SK-N-SH (cell line): ENCODE measurements at regions not wholly inside any gene's neighbourhood (a gene's known extent, or its start where the extent isn't known, plus 50 kb on each side); places are given as distances from the start of the nearest gene placed in this dataset.

Experiments
- EP300 ChIP-seq, 2 experiments: IDR thresholded peaks; 2 replicates each; pipeline versions ENCODE4 v1.4.0 to v1.6.1; 2012; ENCODE audit warnings: borderline replicate concordance in 1 of 2, low read depth in 1 of 2, low read length in 1 of 2
- POLR2AphosphoS5 ChIP-seq: IDR thresholded peaks from 2 replicates; pipeline ENCODE4 v1.6.1; 2012; ENCODE audit warnings: low read depth, low read length
- RAD21 ChIP-seq: IDR thresholded peaks from 2 replicates; pipeline ENCODE4 v1.6.1; 2012; ENCODE audit warnings: mild to moderate bottlenecking, low read length
- SMC3 ChIP-seq: IDR thresholded peaks from 2 replicates; pipeline ENCODE4 v1.6.1; 2012; ENCODE audit warnings: low read depth, low read length, improper control_type of control experiment
- TF ChIP-seq, protein P1 (sequence below): fragments of 200-600 bp; sonication (generic); IDR thresholded peaks from 2 replicates; pipeline ENCODE4 v1.6.1; 2017; ENCODE audit warnings: antibody characterized with exemption, mild to moderate bottlenecking, moderate library complexity

DNA sequence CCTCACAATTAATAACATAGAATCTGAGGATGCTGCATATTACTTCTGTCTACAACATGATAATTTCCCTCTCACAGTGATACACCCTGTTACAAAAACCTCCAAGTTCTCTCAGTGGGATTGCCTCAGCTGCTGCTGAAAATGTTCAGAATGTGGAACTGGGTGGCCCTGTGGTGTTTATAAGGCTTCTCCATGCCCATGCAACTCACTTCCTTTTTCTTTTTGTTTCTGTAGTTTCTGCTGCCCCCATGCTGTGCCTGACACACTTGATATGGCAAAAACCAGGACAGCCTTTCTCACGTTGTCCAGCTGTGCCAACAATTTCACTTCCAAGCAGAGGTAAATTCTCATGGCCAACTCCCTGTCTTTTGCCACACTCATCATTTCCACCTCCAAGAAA is 206.2 kb downstream of the RPIA start:
- TF ChIP-seq POLR2AphosphoS5, result no peak
- TF ChIP-seq SMC3, result no peak
- TF ChIP-seq, protein P1, sequence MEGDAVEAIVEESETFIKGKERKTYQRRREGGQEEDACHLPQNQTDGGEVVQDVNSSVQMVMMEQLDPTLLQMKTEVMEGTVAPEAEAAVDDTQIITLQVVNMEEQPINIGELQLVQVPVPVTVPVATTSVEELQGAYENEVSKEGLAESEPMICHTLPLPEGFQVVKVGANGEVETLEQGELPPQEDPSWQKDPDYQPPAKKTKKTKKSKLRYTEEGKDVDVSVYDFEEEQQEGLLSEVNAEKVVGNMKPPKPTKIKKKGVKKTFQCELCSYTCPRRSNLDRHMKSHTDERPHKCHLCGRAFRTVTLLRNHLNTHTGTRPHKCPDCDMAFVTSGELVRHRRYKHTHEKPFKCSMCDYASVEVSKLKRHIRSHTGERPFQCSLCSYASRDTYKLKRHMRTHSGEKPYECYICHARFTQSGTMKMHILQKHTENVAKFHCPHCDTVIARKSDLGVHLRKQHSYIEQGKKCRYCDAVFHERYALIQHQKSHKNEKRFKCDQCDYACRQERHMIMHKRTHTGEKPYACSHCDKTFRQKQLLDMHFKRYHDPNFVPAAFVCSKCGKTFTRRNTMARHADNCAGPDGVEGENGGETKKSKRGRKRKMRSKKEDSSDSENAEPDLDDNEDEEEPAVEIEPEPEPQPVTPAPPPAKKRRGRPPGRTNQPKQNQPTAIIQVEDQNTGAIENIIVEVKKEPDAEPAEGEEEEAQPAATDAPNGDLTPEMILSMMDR, result no peak
- TF ChIP-seq RAD21, result no peak
- TF ChIP-seq EP300 (IDR thresholded peaks at IDR 0.05; ENCODE audit: borderline replicate concordance in 1 of 2, low read depth in 1 of 2, low read length in 1 of 2), result no peak
